HepG2 (cell line): ENCODE measurements at regions not wholly inside any gene's neighbourhood (a gene's known extent, or its start where the extent isn't known, plus 50 kb on each side); places are given as distances from the start of the nearest gene placed in this dataset.
A peak's percentile ranks its signal among the peaks of the same experiment; 100 is the strongest.

ENCODE experiments used
- ATAC-seq: fragments of 200-7000 bp; cut with Tn5 transposase; 3 replicates; pipeline ENCODE4 v1.9.1; 2020; ENCODE audit warnings: mild to moderate bottlenecking, moderate library complexity
- BruUV-seq: library from RNA; stranded (reverse); fragments of 400-500 nt; replicated peaks from 2 replicates; lab custom pipeline; 2021; lab: Mats Ljungman, UMichigan
- CTCF ChIA-PET: fragments of 300-600 bp; formaldehyde crosslinking; extraction: SDS; loops from one replicate; lab custom pipeline; 2021; ENCODE audit warnings: low total read pairs, inconsistent platforms, low intra/inter-chr PET ratio; lab: Yijun Ruan, JAX
- POLR2A ChIA-PET: fragments of 350-600 bp; sonication (Branson Sonifier 250); formaldehyde crosslinking; loops from one replicate; lab custom pipeline; 2020; ENCODE audit warnings: antibody characterized with exemption, inconsistent platforms; lab: Yijun Ruan, JAX
- DNase-seq: peaks from one replicate; pipeline ENCODE4 v3.0.0-alpha.2; 2015; ENCODE audit warnings: low spot score
- FAIRE-seq: peaks from 3 replicates; lab custom pipeline; 2011; peaks lifted over from hg19 to GRCh38; lab: Jason Lieb, UNC
- H2AFZ ChIP-seq: one replicate; pipeline ENCODE4 v1.6.1; 2011; ENCODE audit warnings: low read length, inconsistent platforms
- H3K27ac ChIP-seq: fragments of 300-600 bp; 3 replicates; pipeline ENCODE4 v1.8.0; 2011; ENCODE audit warnings: mixed run types, mild to moderate bottlenecking, mixed read lengths, low read length, inconsistent platforms; ENCODE audit not compliant: insufficient read depth; ENCODE audit errors: extremely low read length
- H3K27me3 ChIP-seq, 2 experiments: fragments of 200-600 bp in 1 of 2; 2 replicates in 1 of 2; 3 replicates in 1 of 2; pipeline versions ENCODE4 v1.6.0 to v1.8.0; 2011; ENCODE audit warnings: low read length in 2 of 2, mild to moderate bottlenecking in 2 of 2, moderate library complexity in 2 of 2, inconsistent platforms in 1 of 2; ENCODE audit not compliant: insufficient read depth in 2 of 2, control insufficient read depth in 1 of 2
- H3K36me3 ChIP-seq, 2 experiments: fragments of 200-600 bp in 1 of 2; replicated peaks in 1 of 2; 2 replicates in 1 of 2; 3 replicates in 1 of 2; pipeline versions ENCODE4 v1.5.1 to v1.8.0; 2011; ENCODE audit warnings: low read length in 2 of 2, inconsistent platforms in 1 of 2; ENCODE audit not compliant: insufficient read depth in 2 of 2, control insufficient read depth in 1 of 2
- H3K4me1 ChIP-seq: 2 replicates; pipeline ENCODE4 v1.5.1; 2012; ENCODE audit warnings: low read length, inconsistent platforms; ENCODE audit not compliant: insufficient read depth
- H3K4me2 ChIP-seq: 2 replicates; pipeline ENCODE4 v1.6.0; 2011; ENCODE audit warnings: low read depth, low read length, inconsistent platforms
- H3K4me3 ChIP-seq, 3 experiments: fragments of 200-600 bp in 1 of 3; sonication (generic), shearing (Covaris generic) in 1 of 3; replicated peaks in 1 of 3; 2 replicates each; pipeline ENCODE4 v1.5.1; 2011 to 2016; ENCODE audit warnings: low read length in 3 of 3, inconsistent platforms in 2 of 3, low read depth in 2 of 3, mild to moderate bottlenecking in 2 of 3, control low read depth in 1 of 3, mixed read lengths in 1 of 3; ENCODE audit not compliant: insufficient read depth in 1 of 3
- H3K79me2 ChIP-seq: one replicate; pipeline ENCODE4 v1.6.1; 2011; ENCODE audit warnings: low read length, inconsistent platforms; ENCODE audit not compliant: insufficient read depth
- H3K9ac ChIP-seq: 2 replicates; pipeline ENCODE4 v1.6.0; 2011; ENCODE audit warnings: mild to moderate bottlenecking, low read depth, low read length, inconsistent platforms; ENCODE audit not compliant: insufficient read depth
- H3K9me3 ChIP-seq: 2 replicates; pipeline ENCODE4 v1.5.1; 2012; ENCODE audit warnings: mild to moderate bottlenecking, low read length
- H4K20me1 ChIP-seq: 2 replicates; pipeline ENCODE4 v1.6.0; 2011; ENCODE audit warnings: inconsistent platforms, mild to moderate bottlenecking, low read length, moderate library complexity; ENCODE audit not compliant: insufficient read depth
- CCDC6 ChIP-seq: sonication (generic); formaldehyde crosslinking; IDR thresholded peaks from 2 replicates; pipeline ENCODE4 v1.8.1; 2022; ENCODE audit warnings: mild to moderate bottlenecking, missing genetic modification reagents, moderate library complexity
- MXD4 ChIP-seq: IDR thresholded peaks from 2 replicates; pipeline ENCODE4 v1.6.1; 2016; ENCODE audit warnings: mild to moderate bottlenecking, missing biosample characterization, missing genetic modification reagents
- SNRNP70 ChIP-seq: fragments of 200-400 bp; formaldehyde crosslinking; IDR thresholded peaks from 2 replicates; pipeline ENCODE4 v1.6.1; 2017; ENCODE audit warnings: mild to moderate bottlenecking, low read depth, low read length, moderate library complexity
- SP2 ChIP-seq: sonication (generic); formaldehyde crosslinking; IDR thresholded peaks from 2 replicates; pipeline ENCODE4 v1.5.1; 2020; ENCODE audit warnings: mild to moderate bottlenecking, missing genetic modification reagents
- ZNF263 ChIP-seq: sonication (generic); formaldehyde crosslinking; IDR thresholded peaks from 2 replicates; pipeline ENCODE4 v1.4.0; 2020; ENCODE audit warnings: missing genetic modification reagents
- ZNF343 ChIP-seq: sonication (generic); formaldehyde crosslinking; IDR thresholded peaks from 2 replicates; pipeline ENCODE4 v1.4.0; 2020; ENCODE audit warnings: mild to moderate bottlenecking, missing genetic modification reagents
- WGBS: methylation state at CpG from one replicate; pipeline ENCODE4 v1.1.6; 2017; ENCODE audit warnings: low lambda C conversion rate; 5-methylcytosine and 5-hydroxymethylcytosine counted together
- in situ Hi-C: cut with HindIII; loops from 2 replicates; pipeline ENCODE4 v1.10.0; 2017; ENCODE audit warnings: low pct_unique_long_range_greater_than_20kb; ENCODE audit not compliant: extremely low pct_ligation_motif_present
- intact Hi-C: fragments of 100-400 bp; cut with micrococcal nuclease; formaldehyde crosslinking; loops from one replicate; pipeline ENCODE4 v1.10.0; 2022; ENCODE audit not compliant: unreplicated experiment
- TF ChIP-seq, protein P1 (sequence below): IDR thresholded peaks from 2 replicates; pipeline ENCODE4 v1.4.0; 2020; ENCODE audit warnings: mild to moderate bottlenecking, missing genetic modification reagents
- TF ChIP-seq, protein P2 (sequence below): sonication (generic); formaldehyde crosslinking; IDR thresholded peaks from 2 replicates; pipeline ENCODE4 v1.5.0; 2020; ENCODE audit warnings: mild to moderate bottlenecking, missing genetic modification reagents

DNA sequence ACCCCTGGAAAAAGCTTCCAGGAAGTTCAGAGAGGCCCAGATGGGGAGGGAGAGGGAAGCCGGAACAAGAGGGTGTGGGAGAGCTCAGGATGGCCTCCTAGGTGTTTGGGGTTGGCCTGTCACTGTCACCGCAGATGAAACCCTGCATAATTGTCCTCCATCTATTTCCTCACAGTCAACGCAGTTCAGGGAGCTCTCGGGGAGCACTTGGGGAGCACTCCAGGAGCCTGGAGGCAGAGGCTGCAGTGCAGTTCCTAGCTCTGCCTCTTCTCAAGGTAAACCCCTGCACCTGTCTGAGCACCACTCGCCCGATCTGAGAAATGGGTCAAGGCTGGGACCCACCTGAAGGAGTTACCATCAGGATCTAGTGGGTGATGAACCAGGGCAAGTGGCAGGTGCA is 194.6 kb upstream of the LHX5 start:
- Histone ChIP-seq H3K27ac (no peak overlapping the region), H3K4me1 (no peaks in the 10 kb centered on the region), H3K36me3 (no peaks in the 10 kb centered on the region), H4K20me1 (no peaks in the 10 kb centered on the region), H3K79me2 (no peaks in the 10 kb centered on the region), H3K4me3 (no peak overlapping the region), H3K27me3 (peaks cover 4 to 38% of the 10 kb centered on the region in 2 experiments; a peak in 3 of 5 replicates), H3K9me3 (no peaks in the 10 kb centered on the region), H2AFZ (no peak overlapping the region), H3K9ac (no peak overlapping the region), H3K4me2 (no peak overlapping the region)
- ATAC-seq = no peak
- TF ChIP-seq ZNF343 (no peak), ZNF263 (CRISPR knock-in tag) (peak; percentile 90), CCDC6 (CRISPR knock-in tag) (no peak), MXD4 (CRISPR knock-in tag) (no peak), SNRNP70 (no peak), SP2 (CRISPR knock-in tag) (no peak)
- TF ChIP-seq, protein P1, sequence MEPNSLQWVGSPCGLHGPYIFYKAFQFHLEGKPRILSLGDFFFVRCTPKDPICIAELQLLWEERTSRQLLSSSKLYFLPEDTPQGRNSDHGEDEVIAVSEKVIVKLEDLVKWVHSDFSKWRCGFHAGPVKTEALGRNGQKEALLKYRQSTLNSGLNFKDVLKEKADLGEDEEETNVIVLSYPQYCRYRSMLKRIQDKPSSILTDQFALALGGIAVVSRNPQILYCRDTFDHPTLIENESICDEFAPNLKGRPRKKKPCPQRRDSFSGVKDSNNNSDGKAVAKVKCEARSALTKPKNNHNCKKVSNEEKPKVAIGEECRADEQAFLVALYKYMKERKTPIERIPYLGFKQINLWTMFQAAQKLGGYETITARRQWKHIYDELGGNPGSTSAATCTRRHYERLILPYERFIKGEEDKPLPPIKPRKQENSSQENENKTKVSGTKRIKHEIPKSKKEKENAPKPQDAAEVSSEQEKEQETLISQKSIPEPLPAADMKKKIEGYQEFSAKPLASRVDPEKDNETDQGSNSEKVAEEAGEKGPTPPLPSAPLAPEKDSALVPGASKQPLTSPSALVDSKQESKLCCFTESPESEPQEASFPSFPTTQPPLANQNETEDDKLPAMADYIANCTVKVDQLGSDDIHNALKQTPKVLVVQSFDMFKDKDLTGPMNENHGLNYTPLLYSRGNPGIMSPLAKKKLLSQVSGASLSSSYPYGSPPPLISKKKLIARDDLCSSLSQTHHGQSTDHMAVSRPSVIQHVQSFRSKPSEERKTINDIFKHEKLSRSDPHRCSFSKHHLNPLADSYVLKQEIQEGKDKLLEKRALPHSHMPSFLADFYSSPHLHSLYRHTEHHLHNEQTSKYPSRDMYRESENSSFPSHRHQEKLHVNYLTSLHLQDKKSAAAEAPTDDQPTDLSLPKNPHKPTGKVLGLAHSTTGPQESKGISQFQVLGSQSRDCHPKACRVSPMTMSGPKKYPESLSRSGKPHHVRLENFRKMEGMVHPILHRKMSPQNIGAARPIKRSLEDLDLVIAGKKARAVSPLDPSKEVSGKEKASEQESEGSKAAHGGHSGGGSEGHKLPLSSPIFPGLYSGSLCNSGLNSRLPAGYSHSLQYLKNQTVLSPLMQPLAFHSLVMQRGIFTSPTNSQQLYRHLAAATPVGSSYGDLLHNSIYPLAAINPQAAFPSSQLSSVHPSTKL (CRISPR knock-in tag) = no peak
- TF ChIP-seq, protein P2, sequence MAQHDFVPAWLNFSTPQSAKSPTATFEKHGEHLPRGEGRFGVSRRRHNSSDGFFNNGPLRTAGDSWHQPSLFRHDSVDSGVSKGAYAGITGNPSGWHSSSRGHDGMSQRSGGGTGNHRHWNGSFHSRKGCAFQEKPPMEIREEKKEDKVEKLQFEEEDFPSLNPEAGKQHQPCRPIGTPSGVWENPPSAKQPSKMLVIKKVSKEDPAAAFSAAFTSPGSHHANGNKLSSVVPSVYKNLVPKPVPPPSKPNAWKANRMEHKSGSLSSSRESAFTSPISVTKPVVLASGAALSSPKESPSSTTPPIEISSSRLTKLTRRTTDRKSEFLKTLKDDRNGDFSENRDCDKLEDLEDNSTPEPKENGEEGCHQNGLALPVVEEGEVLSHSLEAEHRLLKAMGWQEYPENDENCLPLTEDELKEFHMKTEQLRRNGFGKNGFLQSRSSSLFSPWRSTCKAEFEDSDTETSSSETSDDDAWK (CRISPR knock-in tag) = no peak
- ChIA-PET POLR2A (no interaction called here), CTCF (no interaction called here)
- 0% methylated on average over 1 of the region's 6 CpGs for WGBS
- no TSS peak for BruUV-seq
- no peak for FAIRE-seq
- in situ Hi-C loops (no loop called here), intact Hi-C loops (no loop called here)
- DNase-seq = no peak
